SKM-1 treated with dmso at 0.1 percent for 144 hours (cell line): ENCODE measurements at regions not wholly inside any gene's neighbourhood (a gene's known extent, or its start where the extent isn't known, plus 50 kb on each side); places are given as distances from the start of the nearest gene placed in this dataset.
"Not testable (repeated sequence)": the region's sequence is repeated elsewhere in the genome, so short reads cannot be mapped to it uniquely, and the experiment has no call there.

Source experiments
- DNase-seq: peaks from one replicate; lab custom pipeline; 2025; ENCODE audit not compliant: unreplicated experiment; lab: John Stamatoyannopoulos, UW

- no peak for DNase-seq
Observed at GRCh38 chr2:200099256-200099655, 143.9 kb downstream of the MAIP1 start.

- DNase-seq, result no peak
Observed at GRCh38 chr2:200100027-200100426, 144.6 kb downstream of the MAIP1 start.

GRCh38 chr2:200101922-200102321 lies 146.5 kb downstream of the MAIP1 start:
- no peak for DNase-seq

DNA sequence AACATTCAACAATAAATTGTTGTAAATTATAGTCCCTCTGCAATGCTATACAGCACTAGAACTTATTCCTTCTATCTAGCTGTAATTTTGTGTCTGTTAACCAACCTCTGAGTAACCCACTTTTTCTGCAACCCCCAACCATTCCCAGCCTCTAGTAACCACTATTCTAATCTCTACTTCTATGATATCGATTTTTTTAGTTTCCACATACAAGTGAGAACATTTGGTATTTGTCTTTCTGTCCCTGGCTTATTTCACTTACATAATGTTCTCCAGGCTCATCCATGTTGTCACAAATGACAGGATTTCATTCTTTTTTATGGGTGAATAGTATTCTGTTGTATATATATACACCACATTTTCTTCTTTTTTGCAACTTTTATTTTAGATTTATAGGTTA lies 147.6 kb downstream of the MAIP1 start:
- DNase-seq, result no peak

- DNase-seq, result no peak
Observed at GRCh38 chr2:200104015-200104414, 148.6 kb downstream of the MAIP1 start.

GRCh38 chr2:200107514-200108217 lies 152.3 kb downstream of the MAIP1 start:
- no peak for DNase-seq

DNA sequence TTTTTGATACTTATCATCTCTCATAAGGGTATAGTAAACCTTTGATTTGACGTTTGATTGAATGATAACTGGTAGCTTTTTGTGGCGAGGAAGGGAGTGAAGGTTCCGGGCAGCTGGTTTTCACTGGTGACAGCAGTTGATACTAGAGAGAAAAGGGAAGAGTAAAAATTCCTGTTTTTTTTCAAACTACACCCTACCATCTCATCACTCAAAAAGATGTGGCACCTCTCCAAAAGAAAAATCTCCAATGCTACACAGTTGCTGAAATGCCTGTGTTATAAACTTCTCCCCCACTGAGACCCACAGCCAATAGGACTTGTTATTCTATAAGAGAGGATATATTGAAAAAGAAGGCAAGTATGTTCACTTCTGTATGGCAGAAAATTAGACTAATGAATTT lies 154.0 kb downstream of the MAIP1 start:
- DNase-seq, result no peak

DNA sequence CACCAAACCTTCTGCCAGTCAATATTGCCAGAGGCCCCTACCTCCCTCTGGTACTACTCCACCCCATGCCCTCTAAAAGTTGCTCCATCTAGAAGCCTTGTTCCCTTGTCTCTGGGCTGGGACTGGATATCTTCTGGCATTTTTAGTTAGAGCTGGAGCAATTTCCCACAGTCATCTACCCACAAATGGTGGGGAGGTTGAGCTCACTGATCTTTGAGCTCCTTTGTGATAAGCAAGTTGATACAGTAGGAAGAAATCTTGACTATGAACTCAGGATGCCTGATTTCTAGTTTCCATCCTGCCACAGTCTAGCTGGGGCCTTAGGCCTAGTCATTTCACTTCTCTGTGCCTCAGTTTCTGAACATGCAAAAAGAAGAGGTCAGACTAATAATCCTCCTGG lies 155.0 kb downstream of the MAIP1 start:
- DNase-seq, result no peak

GRCh38 chr2:200113016-200113799 lies 157.8 kb downstream of the MAIP1 start:
- DNase-seq, result not testable (repeated sequence)

- no peak for DNase-seq
Observed at GRCh38 chr2:200119236-200119635, 163.9 kb downstream of the MAIP1 start.

DNA sequence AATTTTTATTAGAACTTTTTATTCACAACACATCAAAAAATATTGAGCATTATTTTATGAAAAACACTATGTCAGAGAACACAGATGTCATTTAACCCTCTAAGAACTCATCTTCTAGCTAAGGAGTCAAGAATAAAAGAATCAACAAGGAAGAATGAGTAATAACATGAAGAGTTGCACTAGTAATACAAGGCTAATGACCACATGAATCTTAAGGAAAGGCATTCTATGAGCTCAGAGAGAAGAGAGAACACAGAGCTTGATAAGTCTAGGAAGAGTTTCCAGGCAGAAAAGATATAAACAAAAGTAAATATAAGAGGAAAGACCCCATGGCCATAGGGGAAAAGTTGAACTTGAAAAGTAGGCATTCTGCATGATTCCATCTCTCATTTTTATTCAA lies 166.5 kb downstream of the MAIP1 start:
- no peak for DNase-seq

- DNase-seq, result no peak
Observed at GRCh38 chr2:200122683-200123082, 167.3 kb downstream of the MAIP1 start.

DNA sequence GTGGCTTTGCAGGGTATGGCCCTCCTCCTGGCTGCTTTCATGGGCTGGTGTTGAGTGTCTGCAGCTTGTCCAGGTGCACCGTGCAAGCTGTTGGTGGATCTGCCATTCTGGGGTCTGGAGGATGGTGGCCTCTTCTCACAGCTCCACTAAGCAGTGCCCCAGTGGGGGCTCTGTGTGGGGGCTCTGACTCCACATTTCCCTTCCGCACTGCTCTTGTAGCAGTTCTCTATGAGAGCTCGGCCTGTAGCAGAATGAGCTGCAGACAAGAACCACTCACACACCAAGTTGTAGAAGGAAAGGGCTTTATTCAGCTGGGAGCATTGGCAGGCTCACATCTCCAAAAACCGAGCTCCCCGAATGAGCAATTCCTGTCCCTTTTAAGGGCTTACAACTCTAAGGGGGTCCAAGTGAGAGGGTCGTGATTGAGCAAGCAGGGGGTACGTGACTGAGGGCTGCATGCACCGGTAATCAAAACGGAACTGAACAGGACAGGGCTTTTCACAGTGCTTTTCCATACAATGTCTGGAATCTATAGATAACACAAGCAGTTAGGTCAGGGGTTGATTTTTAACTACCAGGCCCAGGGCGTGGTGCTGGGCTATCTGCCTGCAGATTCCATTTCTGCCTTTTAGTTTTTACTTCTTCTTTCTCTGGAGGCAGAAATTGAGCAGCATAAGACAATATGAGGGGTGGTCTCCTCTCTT lies 169.4 kb downstream of the MAIP1 start:
- DNase-seq, result not testable (repeated sequence)

GRCh38 chr2:200125444-200126284 lies 170.3 kb downstream of the MAIP1 start:
- no peak for DNase-seq

DNA sequence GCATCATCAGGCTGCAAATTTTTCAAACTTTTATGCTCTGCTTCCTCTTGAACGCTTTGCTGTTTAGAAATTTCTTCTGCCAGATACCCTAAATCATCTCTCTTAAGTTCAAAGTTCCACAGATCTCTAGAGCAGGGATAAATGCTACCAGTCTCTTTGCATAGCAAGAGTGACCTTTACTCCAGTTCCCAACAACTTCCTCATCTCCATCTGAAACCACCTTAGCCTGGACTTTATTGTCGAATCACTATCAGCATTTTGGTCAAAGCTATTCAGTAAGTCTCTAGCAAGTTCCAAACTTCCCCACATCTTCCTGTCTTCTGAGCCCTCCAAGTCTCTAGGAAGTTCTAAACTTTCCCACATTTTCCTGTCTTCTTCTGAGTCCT lies 170.9 kb downstream of the MAIP1 start:
- DNase-seq, result not testable (repeated sequence)

DNA sequence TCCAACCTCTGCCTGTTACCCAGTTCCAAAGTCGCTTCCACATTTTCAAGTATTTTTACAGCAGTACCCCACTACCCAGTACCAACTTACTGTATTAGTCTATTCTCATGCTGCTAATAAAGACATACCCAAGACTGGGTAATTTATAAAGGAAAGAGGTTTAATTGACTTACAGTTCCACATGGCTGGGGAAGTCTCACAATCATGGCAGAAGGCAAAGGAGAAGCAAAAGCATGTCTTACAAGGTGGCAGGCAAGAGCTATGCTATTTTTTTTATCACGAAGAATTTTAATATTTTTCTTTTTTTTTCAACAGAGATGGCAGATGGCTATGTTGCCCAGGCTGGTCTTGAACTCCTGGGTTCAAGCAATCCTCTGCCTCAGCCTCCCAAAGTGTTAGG lies 171.3 kb downstream of the MAIP1 start:
- DNase-seq, result not testable (repeated sequence)

GRCh38 chr2:200127848-200128247 lies 172.5 kb downstream of the MAIP1 start:
- no peak for DNase-seq

GRCh38 chr2:200128296-200128695 lies 172.9 kb downstream of the MAIP1 start:
- DNase-seq, result no peak

- DNase-seq, result no peak
Observed at GRCh38 chr2:200129721-200130462, 174.5 kb downstream of the MAIP1 start.

GRCh38 chr2:200130762-200131166 lies 175.4 kb downstream of the MAIP1 start:
- DNase-seq, result no peak
